ENCODE measurements at regions not wholly inside any gene's neighbourhood (a gene's known extent, or its start where the extent isn't known, plus 50 kb on each side); places are given as distances from the start of the nearest gene placed in this dataset.

DNA sequence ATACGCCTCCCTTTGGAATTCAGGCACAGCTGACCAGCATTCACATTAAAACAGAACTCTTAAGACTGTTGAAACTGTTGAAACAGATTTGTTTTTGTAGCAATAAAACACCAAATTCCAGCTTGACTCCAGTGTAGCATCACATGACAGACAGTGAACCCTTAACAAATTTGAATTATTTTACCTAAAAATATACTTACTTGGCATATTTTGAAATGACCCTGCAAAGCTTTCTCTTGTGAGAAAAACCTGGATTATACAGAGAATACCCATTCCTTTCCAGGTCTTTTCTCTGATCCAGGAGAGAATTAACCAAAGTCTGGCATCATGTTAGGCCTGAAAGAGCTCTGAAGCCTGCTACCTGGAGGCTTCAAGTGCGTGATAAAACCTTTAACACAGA lies 410.3 kb downstream of the FOXG1 start:
- H4K20me1 ChIP-seq = no peaks in the 10 kb centered on the region
- no peak overlapping the region for H3K9ac ChIP-seq
- no peak overlapping the region for H3K4me3 ChIP-seq
- no peak overlapping the region for H3K4me2 ChIP-seq
- H3K9me3 ChIP-seq = no peaks in the 10 kb centered on the region
- no peak overlapping the region for H3K27ac ChIP-seq
- no peaks in the 10 kb centered on the region for H3K36me3 ChIP-seq
- no peaks in the 10 kb centered on the region for H3K4me1 ChIP-seq
- H3K27me3 ChIP-seq = no peaks in the 10 kb centered on the region
- TF ChIP-seq Cebpa-rat (IDR thresholded peaks at IDR 0.05) = no peak

DNA sequence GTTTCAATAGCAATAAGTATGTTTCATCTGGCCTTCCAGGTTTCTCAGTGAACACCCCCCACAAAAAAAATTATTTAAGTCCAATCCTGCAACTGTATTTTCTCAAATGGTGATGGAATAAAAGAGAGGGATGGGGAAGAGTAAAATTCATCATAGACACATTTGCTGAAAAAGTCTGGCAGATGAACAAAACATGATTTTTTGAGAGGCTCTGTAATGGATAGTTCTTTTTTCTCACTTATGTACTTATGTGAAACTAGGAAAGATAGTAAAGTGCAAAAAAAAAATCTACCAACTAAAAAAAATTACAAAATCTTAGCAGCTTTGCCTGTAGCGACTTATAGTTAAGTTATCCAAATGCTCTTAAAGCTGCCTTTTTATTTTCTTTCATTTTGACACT lies 412.4 kb downstream of the FOXG1 start:
- Histone ChIP-seq H3K4me3 (no peak overlapping the region), H3K4me2 (no peak overlapping the region), H4K20me1 (no peaks in the 10 kb centered on the region), H3K9me3 (no peaks in the 10 kb centered on the region), H3K27ac (no peak overlapping the region), H3K27me3 (no peaks in the 10 kb centered on the region), H3K36me3 (no peaks in the 10 kb centered on the region), H3K4me1 (no peaks in the 10 kb centered on the region), H3K9ac (no peak overlapping the region)
- TF ChIP-seq Cebpa-rat (IDR thresholded peaks at IDR 0.05) = no peak

GRCh38 chr14:29191092-29191491 lies 424.5 kb downstream of the FOXG1 start:
- Histone ChIP-seq H3K9me3 (no peaks in the 10 kb centered on the region; the same call in 1 of the 2 replicates), H3K4me1 (no peaks in the 10 kb centered on the region), H3K36me3 (no peaks in the 10 kb centered on the region), H4K20me1 (no peaks in the 10 kb centered on the region), H3K9ac (no peak overlapping the region), H3K27me3 (no peaks in the 10 kb centered on the region), H3K27ac (no peak overlapping the region), H3K4me2 (no peak overlapping the region), H3K4me3 (no peak overlapping the region)
- no peak for TF ChIP-seq Cebpa-rat (IDR thresholded peaks at IDR 0.05)

DNA sequence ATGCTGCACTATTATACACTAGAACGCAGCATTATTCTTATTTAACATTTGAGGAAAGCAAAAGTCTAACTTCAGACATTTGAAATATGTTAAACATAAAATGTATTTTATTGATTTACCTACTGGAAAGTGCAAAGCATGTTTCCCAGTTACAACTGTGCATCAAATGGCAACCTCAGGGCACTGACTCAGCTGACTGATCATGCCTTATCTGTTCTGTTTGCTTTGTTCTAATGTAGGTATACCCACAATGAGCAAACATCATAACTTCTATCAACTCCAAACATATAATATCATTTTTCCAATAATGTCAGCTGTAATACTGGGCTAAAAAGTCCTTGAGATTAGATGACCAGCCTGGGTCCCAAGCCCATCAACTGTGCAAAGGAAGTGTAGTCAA lies 431.0 kb downstream of the FOXG1 start:
- Histone ChIP-seq H3K9me3 (no peaks in the 10 kb centered on the region), H3K9ac (no peak overlapping the region), H3K27ac (no peak overlapping the region), H3K4me1 (no peaks in the 10 kb centered on the region), H3K27me3 (no peaks in the 10 kb centered on the region), H3K4me3 (no peak overlapping the region), H3K36me3 (no peaks in the 10 kb centered on the region), H4K20me1 (no peaks in the 10 kb centered on the region), H3K4me2 (no peak overlapping the region)
- TF ChIP-seq Cebpa-rat (IDR thresholded peaks at IDR 0.05) = no peak

DNA sequence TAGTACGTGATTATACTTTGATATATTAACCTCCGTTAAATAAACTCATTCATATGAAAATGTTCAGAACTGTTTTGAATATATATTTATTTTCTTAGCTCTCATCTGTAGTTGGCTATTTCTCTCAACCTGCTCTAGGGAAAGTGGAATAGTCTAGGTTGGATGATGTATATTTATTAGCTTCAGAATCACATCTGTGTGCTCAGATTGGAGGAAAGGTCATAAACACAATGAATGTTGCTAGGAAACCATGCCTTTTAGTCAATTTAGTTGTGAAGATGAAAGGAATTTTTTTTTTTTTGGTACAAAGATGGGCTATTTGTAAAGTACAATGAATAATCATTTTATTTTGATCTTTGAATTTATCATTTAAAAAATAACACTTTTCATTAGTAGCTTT lies 439.1 kb downstream of the FOXG1 start:
- Histone ChIP-seq H3K4me3 (no peak overlapping the region), H3K36me3 (no peaks in the 10 kb centered on the region), H3K9me3 (no peaks in the 10 kb centered on the region), H3K27me3 (no peaks in the 10 kb centered on the region), H3K9ac (no peak overlapping the region), H3K4me2 (no peak overlapping the region), H3K4me1 (no peaks in the 10 kb centered on the region), H3K27ac (no peak overlapping the region), H4K20me1 (no peaks in the 10 kb centered on the region)
- TF ChIP-seq Cebpa-rat (IDR thresholded peaks at IDR 0.05) = no peak

- Histone ChIP-seq H3K27ac (no peak overlapping the region), H3K9ac (no peak overlapping the region), H3K27me3 (no peaks in the 10 kb centered on the region), H4K20me1 (no peaks in the 10 kb centered on the region), H3K4me2 (no peak overlapping the region), H3K4me3 (no peak overlapping the region), H3K36me3 (no peaks in the 10 kb centered on the region), H3K9me3 (no peaks in the 10 kb centered on the region), H3K4me1 (no peaks in the 10 kb centered on the region)
- TF ChIP-seq Cebpa-rat (IDR thresholded peaks at IDR 0.05) = no peak
These were observed 449.3 kb downstream of the FOXG1 start for GRCh38 chr14:29215853-29216252.

GRCh38 chr14:29216268-29217232 lies 450.0 kb downstream of the FOXG1 start:
- no peak for TF ChIP-seq Cebpa-rat (IDR thresholded peaks at IDR 0.05)
- H3K4me2 ChIP-seq = no peak overlapping the region

DNA sequence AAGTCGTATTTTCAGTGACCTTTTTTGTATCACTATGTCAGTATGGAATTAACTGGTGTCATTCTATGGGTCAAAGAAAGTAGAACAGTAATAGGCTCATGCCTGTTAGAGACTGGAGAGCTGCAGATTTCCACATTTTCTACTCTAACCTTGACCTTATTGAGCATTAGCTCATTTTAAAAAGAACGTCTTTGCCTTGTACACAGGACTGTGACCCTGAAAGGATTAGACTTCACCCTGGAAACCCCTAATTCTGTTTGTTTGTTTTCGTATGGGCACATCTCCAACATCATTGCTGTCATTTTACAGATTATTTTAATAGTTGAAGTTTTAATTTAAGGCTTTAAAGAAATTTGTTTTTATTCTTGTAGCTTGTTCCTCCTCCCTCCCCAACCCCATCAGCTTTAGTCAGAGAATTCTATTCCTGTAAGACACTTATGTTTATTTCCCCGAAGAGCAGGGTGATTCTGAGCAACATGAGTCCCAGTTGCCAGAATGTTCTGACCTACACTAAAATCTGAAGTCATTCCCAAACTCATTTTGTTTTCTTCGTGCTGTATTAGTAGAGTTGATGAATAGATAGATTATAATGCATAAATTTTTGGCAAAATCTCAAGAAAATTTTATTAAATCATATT lies 451.3 kb downstream of the FOXG1 start:
- no peak overlapping the region for H3K9ac ChIP-seq
- H3K36me3 ChIP-seq = no peaks in the 10 kb centered on the region
- no peaks in the 10 kb centered on the region for H3K4me1 ChIP-seq
- no peaks in the 10 kb centered on the region for H4K20me1 ChIP-seq
- H3K9me3 ChIP-seq = no peaks in the 10 kb centered on the region
- no peak overlapping the region for H3K4me2 ChIP-seq
- no peak overlapping the region for H3K4me3 ChIP-seq
- H3K27me3 ChIP-seq = no peaks in the 10 kb centered on the region
- no peak overlapping the region for H3K27ac ChIP-seq
- no peak for TF ChIP-seq Cebpa-rat (IDR thresholded peaks at IDR 0.05)

More at GRCh38 chr14:29216268-29217232, 450.0 kb downstream of the FOXG1 start:
- H4K20me1 ChIP-seq = no peaks in the 10 kb centered on the region
- no peak overlapping the region for H3K9ac ChIP-seq
- no peak overlapping the region for H3K4me3 ChIP-seq
- no peaks in the 10 kb centered on the region for H3K4me1 ChIP-seq
- no peak overlapping the region for H3K27ac ChIP-seq
- no peaks in the 10 kb centered on the region for H3K9me3 ChIP-seq
- H3K36me3 ChIP-seq = no peaks in the 10 kb centered on the region
- H3K27me3 ChIP-seq = no peaks in the 10 kb centered on the region

DNA sequence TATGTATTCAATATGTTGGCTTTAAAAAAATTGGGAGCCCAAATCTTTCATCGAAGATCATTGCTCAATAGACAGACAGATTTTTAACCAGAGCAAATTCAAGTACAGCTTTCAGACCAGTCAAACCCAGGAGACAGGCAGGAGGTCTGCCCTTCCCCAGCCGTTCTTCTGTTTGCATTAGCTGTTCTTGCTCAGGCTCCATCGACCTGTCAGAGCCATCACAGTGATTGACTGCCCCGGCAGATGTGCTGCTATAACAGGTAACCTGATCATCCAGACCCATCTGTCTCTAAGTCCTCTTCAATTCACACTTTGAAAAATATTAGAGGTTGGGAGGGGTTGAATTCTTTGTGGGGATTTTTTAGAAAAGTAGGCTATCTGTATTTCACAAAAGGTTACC lies 453.5 kb downstream of the FOXG1 start:
- Histone ChIP-seq H3K9me3 (no peaks in the 10 kb centered on the region), H3K4me1 (no peaks in the 10 kb centered on the region), H3K4me3 (no peak overlapping the region), H4K20me1 (no peaks in the 10 kb centered on the region), H3K27me3 (no peaks in the 10 kb centered on the region), H3K4me2 (no peak overlapping the region), H3K9ac (no peak overlapping the region), H3K36me3 (no peaks in the 10 kb centered on the region), H3K27ac (no peak overlapping the region)
- TF ChIP-seq Cebpa-rat (IDR thresholded peaks at IDR 0.05) = no peak

DNA sequence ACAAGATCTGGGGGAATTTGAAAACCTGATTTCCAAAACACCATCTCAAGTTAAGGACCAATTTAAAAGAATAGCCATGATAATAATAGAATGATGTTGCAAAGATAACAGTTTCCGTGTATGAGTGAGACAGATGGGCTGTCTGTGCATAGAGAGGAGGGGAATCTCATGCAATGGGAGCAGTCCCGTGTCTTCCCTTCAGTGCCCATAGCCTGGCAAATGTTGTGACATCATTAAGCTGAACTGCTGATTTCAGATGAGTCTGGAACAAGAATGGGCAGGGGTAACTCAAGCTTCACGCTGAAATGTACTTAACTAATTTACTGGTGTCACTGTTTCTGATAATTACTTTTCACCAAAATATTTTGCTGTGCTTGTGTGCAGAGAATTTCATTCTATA lies 454.0 kb downstream of the FOXG1 start:
- no peak overlapping the region for H3K4me2 ChIP-seq
- TF ChIP-seq Cebpa-rat (IDR thresholded peaks at IDR 0.05) = no peak
- H4K20me1 ChIP-seq = no peaks in the 10 kb centered on the region
- no peaks in the 10 kb centered on the region for H3K27me3 ChIP-seq
- no peaks in the 10 kb centered on the region for H3K9me3 ChIP-seq
- H3K36me3 ChIP-seq = no peaks in the 10 kb centered on the region
- H3K4me1 ChIP-seq = no peaks in the 10 kb centered on the region
- H3K27ac ChIP-seq = no peak overlapping the region
- no peak overlapping the region for H3K4me3 ChIP-seq
- H3K9ac ChIP-seq = no peak overlapping the region
